C4-2B (cell line): ENCODE measurements at regions not wholly inside any gene's neighbourhood (a gene's known extent, or its start where the extent isn't known, plus 50 kb on each side); places are given as distances from the start of the nearest gene placed in this dataset.

Experiments used
- ZFX ChIP-seq: fragments of 450-650 bp; IDR thresholded peaks from 2 replicates; pipeline ENCODE4 v1.6.1; 2017
- TF ChIP-seq, protein P1 (sequence below): fragments of 450-650 bp; conservative IDR thresholded peaks from 2 replicates; pipeline ENCODE4 v1.5.1; 2017; ENCODE audit warnings: mild to moderate bottlenecking

DNA sequence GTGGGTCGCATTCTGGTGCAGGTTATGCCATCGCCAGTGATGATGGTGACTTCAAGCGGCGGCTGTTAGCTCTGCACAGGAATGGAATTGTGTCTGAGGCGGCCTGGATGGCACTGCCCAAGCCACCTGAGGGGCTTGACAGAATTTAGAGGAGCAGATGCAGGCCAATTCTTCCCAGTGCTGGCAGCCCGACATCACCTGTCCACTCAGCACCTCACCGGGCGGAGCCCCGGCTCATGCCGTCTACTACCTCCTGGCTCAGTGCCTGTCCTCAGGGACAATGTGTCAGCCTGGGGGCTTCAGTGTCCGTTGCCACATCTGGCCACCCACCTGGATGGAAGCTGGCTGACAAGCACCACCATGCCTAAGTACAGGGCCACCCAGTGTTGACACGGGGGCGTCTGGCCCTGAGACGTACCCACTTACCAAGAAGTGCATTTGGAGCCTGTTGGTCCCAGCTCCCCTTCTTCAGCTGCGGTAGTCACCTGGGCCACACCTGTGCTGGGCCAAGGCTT lies 420.5 kb upstream of the MKI67 start:
- TF ChIP-seq, protein P1, sequence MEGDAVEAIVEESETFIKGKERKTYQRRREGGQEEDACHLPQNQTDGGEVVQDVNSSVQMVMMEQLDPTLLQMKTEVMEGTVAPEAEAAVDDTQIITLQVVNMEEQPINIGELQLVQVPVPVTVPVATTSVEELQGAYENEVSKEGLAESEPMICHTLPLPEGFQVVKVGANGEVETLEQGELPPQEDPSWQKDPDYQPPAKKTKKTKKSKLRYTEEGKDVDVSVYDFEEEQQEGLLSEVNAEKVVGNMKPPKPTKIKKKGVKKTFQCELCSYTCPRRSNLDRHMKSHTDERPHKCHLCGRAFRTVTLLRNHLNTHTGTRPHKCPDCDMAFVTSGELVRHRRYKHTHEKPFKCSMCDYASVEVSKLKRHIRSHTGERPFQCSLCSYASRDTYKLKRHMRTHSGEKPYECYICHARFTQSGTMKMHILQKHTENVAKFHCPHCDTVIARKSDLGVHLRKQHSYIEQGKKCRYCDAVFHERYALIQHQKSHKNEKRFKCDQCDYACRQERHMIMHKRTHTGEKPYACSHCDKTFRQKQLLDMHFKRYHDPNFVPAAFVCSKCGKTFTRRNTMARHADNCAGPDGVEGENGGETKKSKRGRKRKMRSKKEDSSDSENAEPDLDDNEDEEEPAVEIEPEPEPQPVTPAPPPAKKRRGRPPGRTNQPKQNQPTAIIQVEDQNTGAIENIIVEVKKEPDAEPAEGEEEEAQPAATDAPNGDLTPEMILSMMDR: no peak
- TF ChIP-seq ZFX: no peak
